Memory B cell (primary cell): ENCODE measurements at regions not wholly inside any gene's neighbourhood (a gene's known extent, or its start where the extent isn't known, plus 50 kb on each side); places are given as distances from the start of the nearest gene placed in this dataset.
"Not testable (repeated sequence)": the region's sequence is repeated elsewhere in the genome, so short reads cannot be mapped to it uniquely, and the experiment has no call there.

Experiments used
- ATAC-seq: fragments of 150-1000 bp; cut with Tn5 transposase; 2 replicates; pipeline ENCODE4 v1.10.0; 2021; ENCODE audit warnings: low read depth, mild to moderate bottlenecking, moderate library complexity
- DNase-seq, 2 donors: peaks; one replicate each; pipeline ENCODE4 v3.0.0; 2022; ENCODE audit warnings: low spot score in 2 of 2
- H3K27ac Mint-ChIP-seq: one replicate; pipeline ENCODE4 v1.8.0; 2022; ENCODE audit warnings: mild to moderate bottlenecking, moderate library complexity, mixed read lengths
- H3K27me3 Mint-ChIP-seq: one replicate; pipeline ENCODE4 v1.8.0; 2022; ENCODE audit warnings: mixed read lengths
- H3K36me3 Mint-ChIP-seq: one replicate; pipeline ENCODE4 v1.8.0; 2022; ENCODE audit warnings: mild to moderate bottlenecking, mixed read lengths
- H3K4me1 Mint-ChIP-seq: one replicate; pipeline ENCODE4 v1.8.0; 2022; ENCODE audit warnings: mixed read lengths
- H3K4me3 Mint-ChIP-seq: one replicate; pipeline ENCODE4 v1.8.0; 2022; ENCODE audit warnings: mild to moderate bottlenecking, moderate library complexity, mixed read lengths
- H3K9me3 Mint-ChIP-seq: one replicate; pipeline ENCODE4 v1.8.0; 2022; ENCODE audit warnings: mixed read lengths

DNA sequence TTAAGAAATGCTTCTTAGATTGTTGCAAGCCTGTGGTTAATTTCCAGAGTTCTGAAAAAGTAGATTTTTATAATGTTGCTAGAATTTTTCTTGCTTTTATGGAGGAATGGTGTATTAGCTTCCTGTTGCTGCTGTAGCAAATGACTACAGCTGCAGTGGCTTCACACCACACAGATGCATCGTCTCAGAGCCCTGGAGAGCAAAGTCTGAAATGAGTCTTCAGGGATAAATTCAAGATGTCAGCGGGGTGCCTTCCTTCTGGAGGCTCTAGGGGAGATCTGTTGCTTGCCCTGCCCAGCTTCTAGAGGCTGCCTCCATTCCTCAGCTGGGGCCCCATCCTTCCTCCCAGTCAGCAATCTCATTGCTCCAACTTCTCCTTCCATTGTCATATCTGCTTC is 187.8 kb downstream of the ZNF516 start:
- H3K27me3 Mint-ChIP-seq, result no peaks in the 10 kb centered on the region

DNA sequence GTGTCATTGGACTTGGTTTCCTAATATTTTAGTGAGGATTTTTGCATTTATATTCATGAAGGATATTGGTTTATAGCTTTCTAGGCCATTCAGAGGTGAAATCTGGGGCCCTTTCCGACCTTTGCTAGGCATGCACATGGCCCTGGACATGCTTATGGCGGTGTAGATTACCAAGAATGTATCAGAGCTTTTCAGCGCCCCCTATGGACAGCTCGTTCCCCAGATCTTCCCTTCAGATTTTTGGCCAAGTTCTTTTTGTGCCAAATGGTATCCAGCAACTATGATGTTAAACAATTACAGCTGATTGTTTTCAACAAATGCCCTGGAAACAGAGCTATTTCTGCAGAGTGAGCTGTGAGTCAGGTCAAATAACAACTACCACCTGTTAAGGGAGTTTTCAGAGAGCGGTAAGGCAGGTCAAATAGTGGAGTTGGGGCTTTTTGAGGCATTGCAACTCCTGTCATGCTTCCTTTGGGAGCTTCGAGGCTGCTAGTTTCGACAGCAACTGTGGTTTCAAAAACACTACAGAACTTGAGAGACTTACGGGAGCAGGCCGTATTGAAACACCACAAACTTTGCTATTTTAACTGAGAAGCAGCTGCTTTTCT is 188.3 kb downstream of the ZNF516 start:
- Mint-ChIP-seq H3K27me3 (peaks cover 2% of the 10 kb centered on the region), H3K4me1 (no peaks in the 10 kb centered on the region), H3K27ac (no peak overlapping the region), H3K4me3 (no peak overlapping the region), H3K36me3 (no peaks in the 10 kb centered on the region), H3K9me3 (peaks cover 2% of the 10 kb centered on the region)
- ATAC-seq, result no peak
- DNase-seq, result no peak

More for the DNA sequence above, 187.8 kb downstream of the ZNF516 start:
- DNase-seq (no peak), ATAC-seq (no peak)
- no peak overlapping the region for H3K27ac Mint-ChIP-seq
- H3K9me3 Mint-ChIP-seq, result peaks cover 2% of the 10 kb centered on the region
- H3K36me3 Mint-ChIP-seq, result no peaks in the 10 kb centered on the region
- no peak overlapping the region for H3K4me3 Mint-ChIP-seq
- no peaks in the 10 kb centered on the region for H3K4me1 Mint-ChIP-seq

DNA sequence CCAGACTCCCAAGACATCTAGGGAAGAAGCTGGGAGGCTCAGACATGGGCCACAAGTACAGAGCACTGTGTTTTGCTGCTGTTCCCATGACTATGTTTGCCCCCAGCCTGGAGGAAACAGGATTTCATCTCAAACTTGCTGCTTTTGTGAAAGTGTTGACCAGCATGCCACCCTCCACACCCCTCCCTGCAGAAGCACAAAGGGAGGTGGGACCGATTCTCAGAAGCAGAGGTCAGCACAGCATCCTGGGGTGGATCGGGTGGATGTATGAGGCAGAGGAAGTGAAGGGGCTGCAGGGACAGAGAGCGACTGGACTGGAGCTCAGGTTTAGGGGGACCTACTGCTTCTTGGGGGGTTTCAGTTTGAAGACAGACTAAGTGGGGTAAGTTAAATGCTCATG is 209.2 kb downstream of the ZNF516 start:
- Mint-ChIP-seq H3K4me3 (no peak overlapping the region), H3K36me3 (no peaks in the 10 kb centered on the region), H3K27me3 (peaks cover 5% of the 10 kb centered on the region), H3K27ac (no peak overlapping the region), H3K9me3 (peaks cover 5% of the 10 kb centered on the region), H3K4me1 (no peaks in the 10 kb centered on the region)
- DNase-seq (no peak), ATAC-seq (no peak)

DNA sequence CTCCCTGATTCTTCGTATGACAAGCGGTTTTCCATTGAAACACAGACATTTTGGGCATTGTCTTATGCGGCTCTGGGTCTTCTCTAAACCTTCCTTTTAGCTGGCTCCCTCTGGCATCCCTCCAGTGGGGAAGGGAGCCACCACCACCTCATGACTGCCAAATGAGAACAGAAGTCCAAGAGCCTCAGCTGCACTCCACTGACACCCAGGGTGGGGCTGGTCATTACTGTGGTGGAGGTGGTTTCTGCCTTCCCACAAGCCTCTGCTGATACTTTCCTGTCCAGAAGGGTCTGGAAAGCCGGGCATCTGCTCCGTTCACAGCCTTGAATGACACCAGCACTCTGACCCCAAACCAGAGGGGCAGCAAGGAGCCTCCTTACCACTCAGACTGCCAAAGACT is 213.5 kb downstream of the ZNF516 start:
- H3K4me1 Mint-ChIP-seq, result no peaks in the 10 kb centered on the region
- no peaks in the 10 kb centered on the region for H3K9me3 Mint-ChIP-seq
- no peak overlapping the region for H3K4me3 Mint-ChIP-seq
- no peak for ATAC-seq
- peaks cover 5% of the 10 kb centered on the region for H3K27me3 Mint-ChIP-seq
- no peak overlapping the region for H3K27ac Mint-ChIP-seq
- DNase-seq, result no peak
- no peaks in the 10 kb centered on the region for H3K36me3 Mint-ChIP-seq

DNA sequence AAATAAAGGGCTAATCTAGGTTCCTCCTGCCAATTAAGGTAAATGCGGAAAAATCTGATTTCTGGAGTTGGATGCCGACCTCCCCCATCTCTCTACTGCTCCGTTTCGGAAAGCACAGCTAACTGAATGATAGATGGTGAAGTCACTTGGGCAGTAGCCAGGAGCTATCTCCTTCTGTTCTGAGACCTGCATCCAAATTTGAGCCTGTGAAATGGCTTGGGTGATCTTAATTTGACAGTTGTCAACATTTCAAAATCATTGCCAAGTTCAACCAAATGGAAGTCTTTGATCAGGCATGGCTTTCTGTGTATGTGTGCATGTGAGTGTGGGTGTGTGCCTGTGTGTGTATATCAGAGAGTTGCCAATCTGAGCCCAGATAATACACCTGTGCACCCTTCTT is 217.2 kb downstream of the ZNF516 start:
- Mint-ChIP-seq H3K27ac (no peak overlapping the region), H3K27me3 (no peaks in the 10 kb centered on the region), H3K36me3 (no peaks in the 10 kb centered on the region), H3K4me3 (no peak overlapping the region), H3K9me3 (no peaks in the 10 kb centered on the region), H3K4me1 (peaks cover 3% of the 10 kb centered on the region)
- no peak for ATAC-seq
- DNase-seq, result no peak

DNA sequence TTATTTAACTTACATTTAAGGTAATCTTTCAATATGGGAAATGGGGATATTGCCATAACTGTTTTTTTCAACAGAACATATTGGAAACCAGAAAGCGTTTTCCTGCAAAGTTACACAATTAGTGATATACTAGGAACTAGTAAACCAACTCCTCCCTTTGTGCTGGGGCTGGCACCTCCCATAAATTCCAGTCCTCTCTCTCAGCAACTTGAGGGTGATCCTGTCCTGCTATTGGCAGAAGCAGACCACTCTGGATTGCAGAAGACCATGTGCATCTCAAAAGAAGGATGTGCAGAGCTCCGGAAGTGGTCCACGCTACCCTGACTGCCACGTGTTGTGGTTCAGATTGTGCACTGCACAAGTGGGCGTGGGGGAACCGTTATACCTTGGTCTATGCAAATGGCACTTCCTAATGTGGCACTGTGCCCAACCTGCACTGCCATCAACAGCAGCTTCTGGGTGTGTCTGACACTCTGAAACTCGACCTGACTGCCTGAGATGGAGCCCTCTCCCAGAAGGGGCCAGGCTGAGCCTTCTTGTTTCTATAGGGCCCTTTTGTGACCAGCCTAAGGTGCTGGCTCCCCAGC is 219.2 kb downstream of the ZNF516 start:
- H3K27me3 Mint-ChIP-seq, result no peaks in the 10 kb centered on the region
- ATAC-seq, result no peak
- H3K27ac Mint-ChIP-seq, result no peak overlapping the region
- no peaks in the 10 kb centered on the region for H3K9me3 Mint-ChIP-seq
- H3K4me1 Mint-ChIP-seq, result peaks cover 3% of the 10 kb centered on the region
- H3K4me3 Mint-ChIP-seq, result no peak overlapping the region
- no peaks in the 10 kb centered on the region for H3K36me3 Mint-ChIP-seq
- no peak for DNase-seq

DNA sequence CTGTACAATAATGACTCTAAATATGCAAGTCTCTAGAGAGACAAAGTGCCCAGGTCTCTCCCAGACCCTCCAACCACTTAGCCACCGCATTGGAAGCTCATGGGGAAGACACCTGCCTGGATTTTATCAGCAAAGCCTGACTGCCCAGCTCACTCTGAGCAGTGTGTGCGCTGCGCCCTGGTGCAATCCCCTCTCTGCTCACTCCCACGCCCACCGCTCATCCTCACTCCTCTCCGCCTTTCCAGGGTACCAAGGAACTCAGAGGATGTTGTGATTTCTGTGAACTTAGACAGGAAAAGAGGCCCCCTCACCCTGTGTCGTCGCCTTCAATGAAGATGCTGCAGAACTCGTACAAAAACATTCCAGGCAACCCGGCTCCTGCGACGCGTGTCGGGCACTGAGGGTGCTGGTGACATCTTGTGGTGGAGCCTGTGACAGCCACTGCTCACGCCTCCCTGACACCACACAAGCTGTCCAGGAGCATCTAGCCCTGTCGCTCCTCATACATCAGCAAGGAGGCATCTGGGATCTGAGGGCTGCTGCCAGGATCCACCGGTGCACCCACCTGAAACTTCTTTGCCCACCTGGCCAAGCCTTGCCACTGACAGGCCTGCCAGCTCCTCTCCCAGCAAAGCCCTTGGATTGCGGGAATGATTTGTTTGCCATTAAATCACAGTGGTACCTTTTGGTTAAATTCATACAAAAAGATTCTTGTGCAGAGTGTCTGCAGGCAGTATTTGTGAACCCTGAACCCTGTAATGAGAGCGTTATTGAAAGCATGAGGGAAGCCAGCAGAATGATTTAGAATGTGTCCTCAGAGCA is 220.4 kb downstream of the ZNF516 start:
- Mint-ChIP-seq H3K36me3 (no peaks in the 10 kb centered on the region), H3K27me3 (peaks cover 5% of the 10 kb centered on the region), H3K27ac (no peak overlapping the region), H3K9me3 (peaks cover under 1% of the 10 kb centered on the region), H3K4me1 (peaks cover 3% of the 10 kb centered on the region), H3K4me3 (no peak overlapping the region)
- no peak for DNase-seq
- no peak for ATAC-seq

DNA sequence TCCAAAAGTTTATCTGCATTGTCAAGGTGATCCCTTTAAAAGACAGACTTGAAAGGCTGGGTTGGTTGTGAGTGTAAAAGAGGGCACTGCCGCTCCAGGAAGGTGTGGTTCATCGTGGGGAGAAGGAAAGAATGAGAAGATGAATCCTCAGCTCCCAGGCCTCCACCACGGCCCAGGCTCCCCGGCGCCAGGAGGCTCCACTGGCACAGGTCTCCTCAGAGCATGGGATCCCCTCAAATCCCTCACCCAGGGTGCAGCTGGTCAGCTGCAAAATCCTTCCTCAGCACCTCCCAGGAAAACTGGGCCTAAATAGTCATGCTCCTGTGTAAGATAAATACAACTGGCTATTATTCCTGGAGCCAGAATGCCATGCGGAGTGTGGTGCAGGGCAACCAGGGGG is 221.1 kb downstream of the ZNF516 start:
- ATAC-seq (no peak), DNase-seq (no peak)
- H3K9me3 Mint-ChIP-seq, result peaks cover 1% of the 10 kb centered on the region
- H3K4me3 Mint-ChIP-seq, result no peak overlapping the region
- H3K36me3 Mint-ChIP-seq, result no peaks in the 10 kb centered on the region
- peaks cover 3% of the 10 kb centered on the region for H3K4me1 Mint-ChIP-seq
- H3K27ac Mint-ChIP-seq, result no peak overlapping the region
- peaks cover 6% of the 10 kb centered on the region for H3K27me3 Mint-ChIP-seq

DNA sequence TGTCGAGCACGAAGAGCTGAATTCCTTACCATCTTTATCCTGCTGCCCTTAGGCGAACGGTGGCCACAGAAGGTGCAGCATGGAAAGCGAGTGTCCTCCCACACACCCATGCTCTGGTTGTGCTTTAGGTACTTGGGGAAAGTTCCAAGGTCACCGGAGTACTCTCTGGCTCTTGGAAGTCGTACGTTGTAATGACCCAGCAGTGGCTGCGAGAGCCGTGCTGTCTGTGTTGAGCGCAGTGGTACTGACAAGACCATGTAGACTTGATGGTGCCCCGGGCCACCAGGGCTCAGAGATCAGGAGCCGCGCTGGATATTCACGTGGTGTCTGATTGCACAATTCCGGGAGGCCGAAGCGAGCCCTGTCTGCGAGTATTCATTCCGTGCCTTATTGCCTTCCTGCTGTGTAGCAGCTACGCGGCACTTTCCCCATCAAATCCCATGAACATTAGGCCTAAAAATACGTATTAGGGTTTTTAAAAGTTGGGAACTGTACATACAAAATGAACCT is 222.0 kb downstream of the ZNF516 start:
- Mint-ChIP-seq H3K9me3 (peaks cover 1% of the 10 kb centered on the region), H3K4me3 (no peak overlapping the region), H3K27ac (no peak overlapping the region), H3K4me1 (peaks cover 3% of the 10 kb centered on the region), H3K36me3 (no peaks in the 10 kb centered on the region), H3K27me3 (peaks cover 6% of the 10 kb centered on the region)
- DNase-seq, result no peak
- ATAC-seq, result no peak

DNA sequence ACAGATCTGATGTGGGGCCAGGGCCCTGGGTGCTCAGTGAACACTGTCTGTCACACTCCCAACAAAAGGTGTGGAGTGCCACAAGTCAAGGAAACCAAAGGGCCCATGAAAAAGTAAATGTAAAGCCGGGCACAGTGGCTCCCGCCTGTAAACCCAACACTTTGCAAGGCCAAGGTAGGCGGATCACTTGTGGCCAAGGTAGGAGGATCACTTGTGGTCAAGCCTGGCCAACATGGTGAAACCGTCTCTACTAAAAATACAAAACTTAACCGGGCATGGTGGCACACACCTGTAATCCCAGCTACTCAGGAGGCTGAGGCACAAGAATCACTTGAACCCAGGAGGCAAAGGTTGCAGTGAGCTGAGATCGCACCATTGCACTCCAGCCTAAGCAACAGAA is 227.6 kb downstream of the ZNF516 start:
- not testable (repeated sequence) for H3K4me3 Mint-ChIP-seq, H3K9me3 Mint-ChIP-seq, H3K36me3 Mint-ChIP-seq, H3K27me3 Mint-ChIP-seq, H3K27ac Mint-ChIP-seq, ATAC-seq, H3K4me1 Mint-ChIP-seq, DNase-seq

DNA sequence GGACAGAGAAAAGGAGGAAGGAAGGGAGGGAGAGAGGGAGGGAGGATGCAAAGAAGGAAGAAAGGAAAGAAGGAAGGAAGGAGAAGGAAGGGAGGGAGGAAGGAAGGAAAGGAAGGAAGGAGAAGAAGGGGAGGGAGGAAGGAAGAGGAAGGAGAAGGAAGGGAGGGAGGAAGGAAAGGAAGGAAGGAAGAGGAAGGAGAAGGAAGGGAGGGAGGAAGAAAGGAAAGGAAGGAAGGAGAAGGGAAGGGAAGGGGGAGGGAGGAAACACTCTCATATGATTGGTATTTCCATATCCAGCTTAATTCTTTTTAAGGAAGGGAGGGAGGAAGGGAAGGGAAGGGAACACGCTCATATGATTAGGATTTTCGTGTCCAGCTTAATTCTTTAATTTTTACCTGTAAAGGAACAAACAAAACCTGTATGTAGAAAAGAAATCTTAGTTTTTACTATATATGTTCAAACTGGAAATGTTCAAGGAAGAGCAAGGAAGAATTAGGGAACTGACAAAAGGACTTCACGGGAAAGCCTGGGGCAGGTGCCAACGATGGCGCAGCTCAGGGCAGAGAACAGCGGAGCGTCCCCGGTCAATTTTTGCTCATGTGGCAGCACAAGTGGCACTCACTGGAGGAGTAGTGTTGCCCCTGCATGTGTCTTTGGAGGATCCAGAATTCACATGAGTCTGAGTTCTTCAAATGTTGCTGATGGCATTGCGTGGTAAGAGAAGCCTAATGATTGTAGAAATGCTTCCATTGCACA is 228.6 kb downstream of the ZNF516 start:
- H3K27me3 Mint-ChIP-seq, result peaks cover 8% of the 10 kb centered on the region
- ATAC-seq (no peak), DNase-seq (no peak)
- no peak overlapping the region for H3K4me3 Mint-ChIP-seq
- no peaks in the 10 kb centered on the region for H3K4me1 Mint-ChIP-seq
- no peaks in the 10 kb centered on the region for H3K36me3 Mint-ChIP-seq
- H3K27ac Mint-ChIP-seq, result no peak overlapping the region
- H3K9me3 Mint-ChIP-seq, result peaks cover 3% of the 10 kb centered on the region

DNA sequence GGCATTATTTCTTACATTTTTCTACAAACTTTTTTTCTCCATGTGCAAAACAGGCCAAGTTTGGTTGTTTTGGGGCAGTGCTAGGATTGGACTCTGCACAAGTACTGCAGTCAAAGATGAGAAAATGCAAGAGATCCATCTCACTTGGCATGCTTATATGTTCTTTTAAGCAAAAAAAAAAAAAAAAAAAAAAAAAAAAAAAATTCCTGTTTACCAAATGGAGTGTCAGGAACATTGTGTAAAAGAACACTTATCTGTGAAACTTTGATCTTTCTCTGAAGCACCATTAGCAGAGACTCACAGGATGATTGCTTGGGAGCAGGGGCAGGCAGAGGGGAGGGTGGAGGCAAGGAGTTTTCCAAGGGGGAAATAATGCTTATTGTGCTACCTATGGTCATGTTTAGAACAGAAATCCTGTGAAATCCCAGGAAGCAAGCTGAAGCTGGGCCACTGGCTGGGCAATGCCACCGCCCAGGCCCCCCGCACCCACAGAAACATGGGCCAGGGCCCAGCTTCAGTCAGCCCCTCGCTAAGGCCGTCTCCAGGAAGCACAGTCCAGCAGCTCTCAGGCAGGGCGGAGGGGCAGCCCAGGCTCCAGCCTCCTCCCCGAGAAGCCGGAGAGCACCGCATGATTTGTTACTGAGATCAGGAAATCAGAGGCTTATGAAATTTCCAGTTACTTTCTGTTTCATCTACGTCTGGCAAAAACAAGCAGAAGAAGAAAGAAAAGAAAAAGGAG is 229.4 kb downstream of the ZNF516 start:
- no peak overlapping the region for H3K27ac Mint-ChIP-seq

DNA sequence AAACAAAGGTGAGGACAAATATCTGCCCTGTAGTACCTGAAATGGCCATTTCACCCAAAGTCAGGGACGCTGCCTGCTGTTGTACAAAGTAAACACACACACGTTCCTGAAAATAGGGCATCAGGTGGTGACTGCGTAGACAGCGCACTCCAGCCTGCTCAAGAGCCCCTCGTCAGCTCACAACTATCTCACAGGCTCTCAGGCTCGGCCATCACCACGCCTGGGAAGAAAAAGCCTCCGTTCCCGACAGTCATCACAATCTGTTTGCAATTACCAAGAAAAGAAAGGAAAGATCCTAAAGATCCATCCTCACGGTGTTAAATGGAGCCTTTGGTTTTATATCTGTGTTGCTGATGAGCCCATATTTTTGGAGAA is 230.2 kb downstream of the ZNF516 start:
- Mint-ChIP-seq H3K9me3 (peaks cover 3% of the 10 kb centered on the region), H3K4me1 (no peaks in the 10 kb centered on the region)

More for the DNA sequence above, 229.4 kb downstream of the ZNF516 start:
- ATAC-seq (no peak), DNase-seq (no peak)
- Mint-ChIP-seq H3K4me3 (no peak overlapping the region), H3K36me3 (no peaks in the 10 kb centered on the region), H3K9me3 (peaks cover 3% of the 10 kb centered on the region), H3K27me3 (peaks cover 8% of the 10 kb centered on the region), H3K4me1 (no peaks in the 10 kb centered on the region)

More for the DNA sequence above, 230.2 kb downstream of the ZNF516 start:
- H3K27me3 Mint-ChIP-seq, result peaks cover 4% of the 10 kb centered on the region
- no peak overlapping the region for H3K4me3 Mint-ChIP-seq
- ATAC-seq (no peak), DNase-seq (no peak)
- H3K27ac Mint-ChIP-seq, result no peak overlapping the region
- H3K36me3 Mint-ChIP-seq, result no peaks in the 10 kb centered on the region
